ENCODE measurements at regions not wholly inside any gene's neighbourhood (a gene's known extent, or its start where the extent isn't known, plus 50 kb on each side); places are given as distances from the start of the nearest gene placed in this dataset.

DNA sequence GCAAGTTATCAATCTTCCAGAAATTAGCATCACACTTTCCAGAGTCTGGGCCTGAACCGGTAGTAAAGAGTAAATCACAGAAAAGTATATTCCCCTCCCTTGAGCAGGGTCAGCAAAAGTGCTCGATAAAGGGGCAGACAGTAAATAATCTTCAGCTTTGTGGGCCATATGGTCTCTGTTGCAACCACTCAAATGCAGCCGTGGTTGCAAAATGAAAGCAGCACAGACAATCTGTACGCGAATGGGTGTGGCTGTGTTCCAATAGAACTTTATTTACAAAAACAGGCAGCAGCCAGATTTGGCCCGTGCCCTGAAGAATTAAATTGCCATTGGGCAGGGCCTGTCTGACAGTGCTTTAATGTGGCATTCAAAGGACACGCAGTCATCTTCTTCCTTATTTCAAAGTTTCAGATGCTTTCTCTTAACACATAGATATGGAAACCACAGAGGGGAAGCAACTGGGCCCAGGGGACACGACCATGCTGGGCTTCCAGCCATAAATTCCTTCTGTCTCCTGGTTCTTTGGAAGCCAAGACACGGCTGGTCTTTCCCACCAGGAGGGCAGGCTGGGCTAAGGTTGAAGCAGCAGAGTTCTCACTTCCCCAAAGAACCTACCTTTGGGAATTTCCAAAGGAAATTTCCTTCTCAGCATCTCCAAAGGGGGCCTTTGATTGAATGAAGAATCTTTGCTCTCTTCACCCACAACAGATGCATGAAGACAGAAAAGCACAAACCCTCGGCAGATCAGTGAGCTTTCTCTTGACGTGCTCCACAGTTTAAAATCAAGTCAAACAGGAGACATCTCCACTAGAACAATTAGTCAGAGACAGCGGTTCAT lies 489.8 kb upstream of the PROK2 start:
- Histone ChIP-seq H3K36me3 (no peaks in the 10 kb centered on the region), H3K4me3 (peak overlapping the region in 1 of 4 donors; percentile 8), H3K27me3 (no peaks in the 10 kb centered on the region), H3K4me1 (peaks cover 51 to 58% (median 55%) of the 10 kb centered on the region in 4 donors), H3K9me3 (no peaks in the 10 kb centered on the region), H3K27ac (peak overlapping the region; percentile 64 to 81 (median 73))
- TF ChIP-seq, protein P1, sequence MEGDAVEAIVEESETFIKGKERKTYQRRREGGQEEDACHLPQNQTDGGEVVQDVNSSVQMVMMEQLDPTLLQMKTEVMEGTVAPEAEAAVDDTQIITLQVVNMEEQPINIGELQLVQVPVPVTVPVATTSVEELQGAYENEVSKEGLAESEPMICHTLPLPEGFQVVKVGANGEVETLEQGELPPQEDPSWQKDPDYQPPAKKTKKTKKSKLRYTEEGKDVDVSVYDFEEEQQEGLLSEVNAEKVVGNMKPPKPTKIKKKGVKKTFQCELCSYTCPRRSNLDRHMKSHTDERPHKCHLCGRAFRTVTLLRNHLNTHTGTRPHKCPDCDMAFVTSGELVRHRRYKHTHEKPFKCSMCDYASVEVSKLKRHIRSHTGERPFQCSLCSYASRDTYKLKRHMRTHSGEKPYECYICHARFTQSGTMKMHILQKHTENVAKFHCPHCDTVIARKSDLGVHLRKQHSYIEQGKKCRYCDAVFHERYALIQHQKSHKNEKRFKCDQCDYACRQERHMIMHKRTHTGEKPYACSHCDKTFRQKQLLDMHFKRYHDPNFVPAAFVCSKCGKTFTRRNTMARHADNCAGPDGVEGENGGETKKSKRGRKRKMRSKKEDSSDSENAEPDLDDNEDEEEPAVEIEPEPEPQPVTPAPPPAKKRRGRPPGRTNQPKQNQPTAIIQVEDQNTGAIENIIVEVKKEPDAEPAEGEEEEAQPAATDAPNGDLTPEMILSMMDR (IDR thresholded peaks at IDR 0.05): no peak
- TF ChIP-seq EP300 (IDR thresholded peaks at IDR 0.05) (peak in 2 of 4 donors; percentile 56 to 74), POLR2AphosphoS5 (IDR thresholded peaks at IDR 0.05) (peak; percentile 79 to 82), POLR2A (IDR thresholded peaks at IDR 0.05) (no peak)
- WGBS, 2 donors: 24 to 34% methylated on average over 10 to 12 of the region's 12 CpGs
- peak; percentile 19 to 65 for ATAC-seq (ENCODE audit: low FRiP score in 2 of 2)
- peak in 1 of 2 donors; percentile 77 for DNase-seq

DNA sequence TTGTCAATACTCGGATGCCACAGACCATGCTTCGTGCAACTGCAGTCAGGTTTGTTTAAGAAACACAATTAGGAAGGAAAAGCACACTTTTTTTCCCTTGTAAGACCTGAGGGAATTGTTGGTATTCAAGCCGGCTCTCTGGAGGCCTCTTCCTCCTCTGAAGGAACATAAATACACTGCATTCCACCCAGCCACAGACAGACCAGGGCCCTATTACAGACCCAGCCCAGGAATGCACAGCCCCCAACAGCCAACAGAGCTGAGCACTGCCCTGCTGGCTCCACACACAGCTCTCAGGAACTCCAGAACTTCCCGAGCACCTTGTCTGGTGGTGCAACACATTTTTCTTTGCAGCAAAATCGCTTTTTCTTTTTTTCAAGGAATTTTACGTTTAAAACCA lies 488.7 kb upstream of the PROK2 start:
- no peak for ATAC-seq (ENCODE audit: low FRiP score in 2 of 2)
- peak overlapping the region; percentile 1 to 81 (median 73) for H3K27ac ChIP-seq
- H3K4me1 ChIP-seq: peaks cover 56 to 66% (median 59%) of the 10 kb centered on the region in 4 donors
- no peaks in the 10 kb centered on the region for H3K9me3 ChIP-seq
- TF ChIP-seq POLR2AphosphoS5 (IDR thresholded peaks at IDR 0.05) (no peak), POLR2A (IDR thresholded peaks at IDR 0.05) (no peak), EP300 (IDR thresholded peaks at IDR 0.05) (no peak)
- TF ChIP-seq, protein P1 (IDR thresholded peaks at IDR 0.05): no peak
- 25 to 47% methylated on average over 6 of the region's 6 CpGs for WGBS, 2 donors
- no peak overlapping the region for H3K4me3 ChIP-seq
- H3K27me3 ChIP-seq: no peaks in the 10 kb centered on the region
- H3K36me3 ChIP-seq: no peaks in the 10 kb centered on the region
- no peak for DNase-seq

DNA sequence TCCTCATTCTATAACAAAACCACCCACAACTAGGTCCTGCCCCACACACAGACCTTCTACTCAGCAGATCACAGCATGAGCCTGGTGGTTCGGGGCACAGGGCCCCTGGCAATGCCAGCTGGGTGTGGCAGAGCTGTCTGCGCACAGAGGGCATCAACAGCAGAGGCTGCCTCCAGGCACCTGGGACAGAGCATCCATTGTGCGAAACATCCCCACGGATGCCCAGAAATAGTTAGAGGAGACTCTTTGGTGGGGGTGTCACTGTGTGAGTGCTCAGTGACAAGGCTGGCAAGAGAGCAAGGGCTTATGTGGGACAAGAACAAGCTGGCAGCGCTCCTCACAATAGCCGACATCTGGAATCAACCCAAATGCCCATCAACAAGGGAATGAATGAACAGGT lies 487.4 kb upstream of the PROK2 start:
- peaks cover 56 to 66% (median 59%) of the 10 kb centered on the region in 4 donors for H3K4me1 ChIP-seq
- DNase-seq: peak in 1 of 2 donors; percentile 28
- H3K27ac ChIP-seq: peak overlapping the region in 3 of 4 donors; percentile 61 to 81 (median 81)
- H3K36me3 ChIP-seq: no peaks in the 10 kb centered on the region
- no peaks in the 10 kb centered on the region for H3K27me3 ChIP-seq
- no peak for ATAC-seq (ENCODE audit: low FRiP score in 2 of 2)
- WGBS, 2 donors: 96% methylated on average over 4 to 6 of the region's 6 CpGs
- H3K4me3 ChIP-seq: no peak overlapping the region
- TF ChIP-seq EP300 (IDR thresholded peaks at IDR 0.05) (no peak), POLR2AphosphoS5 (IDR thresholded peaks at IDR 0.05) (no peak)
- no peaks in the 10 kb centered on the region for H3K9me3 ChIP-seq

DNA sequence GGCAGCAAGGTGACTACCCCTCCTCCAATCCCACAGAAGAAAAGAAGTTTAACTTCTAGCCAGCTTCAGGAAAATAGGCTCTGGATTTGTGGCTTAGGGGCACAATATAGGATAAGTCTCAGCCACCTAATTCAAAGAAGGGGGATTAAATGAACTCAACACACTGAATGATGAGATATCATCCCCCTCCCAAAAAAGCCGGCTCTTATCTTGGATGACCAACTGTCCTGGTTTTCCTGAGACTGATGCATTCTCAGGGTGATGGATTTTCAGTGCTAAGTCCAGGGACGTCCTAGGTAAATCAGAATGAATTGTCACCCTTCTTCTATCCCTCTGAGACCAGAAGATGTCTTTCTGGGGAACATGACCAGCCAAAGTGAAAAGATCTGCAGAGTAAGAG lies 487.0 kb upstream of the PROK2 start:
- Histone ChIP-seq H3K4me1 (peaks cover 56 to 66% (median 59%) of the 10 kb centered on the region in 4 donors), H3K4me3 (no peak overlapping the region), H3K9me3 (no peaks in the 10 kb centered on the region), H3K36me3 (no peaks in the 10 kb centered on the region), H3K27ac (peak overlapping the region in 3 of 4 donors; percentile 61 to 81 (median 81)), H3K27me3 (no peaks in the 10 kb centered on the region)
- no peak for ATAC-seq (ENCODE audit: low FRiP score in 2 of 2)
- 71 to 87% methylated on average over 2 of the region's 2 CpGs for WGBS, 2 donors
- no peak for DNase-seq
- TF ChIP-seq, protein P1 (IDR thresholded peaks at IDR 0.05): no peak
- TF ChIP-seq EP300 (IDR thresholded peaks at IDR 0.05) (no peak), POLR2A (IDR thresholded peaks at IDR 0.05) (no peak), POLR2AphosphoS5 (IDR thresholded peaks at IDR 0.05) (no peak)

DNA sequence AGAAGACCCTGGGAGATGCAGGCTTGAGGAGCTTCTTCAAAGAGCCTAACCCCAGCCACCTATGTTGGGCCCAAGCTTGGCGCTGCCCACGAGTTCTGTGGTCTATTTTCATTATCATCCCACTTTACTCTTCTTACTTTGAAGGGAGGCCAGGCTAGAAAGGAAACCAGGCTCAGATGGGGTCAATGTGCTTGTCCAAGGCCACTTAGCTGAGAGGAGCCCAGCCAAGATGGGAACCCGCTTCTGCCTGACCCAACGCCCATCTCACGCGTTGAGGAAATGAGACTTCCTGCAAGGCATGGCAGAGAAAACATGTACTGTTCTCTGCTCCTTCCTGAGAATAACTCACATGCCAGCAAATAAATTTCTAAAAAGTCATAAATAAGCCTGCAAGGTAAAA lies 486.3 kb upstream of the PROK2 start:
- 41 to 44% methylated on average over 6 of the region's 6 CpGs for WGBS, 2 donors

More for the DNA sequence above, 486.3 kb upstream of the PROK2 start:
- DNase-seq (no peak), ATAC-seq (ENCODE audit: low FRiP score in 2 of 2) (no peak)
- H3K4me1 ChIP-seq: peaks cover 57 to 66% (median 60%) of the 10 kb centered on the region in 4 donors
- TF ChIP-seq, protein P1 (IDR thresholded peaks at IDR 0.05): no peak
- TF ChIP-seq POLR2AphosphoS5 (IDR thresholded peaks at IDR 0.05): peak; percentile 40 to 53
- TF ChIP-seq EP300 (IDR thresholded peaks at IDR 0.05): peak in 2 of 4 donors; percentile 42 to 59
- H3K27ac ChIP-seq: peak overlapping the region; percentile 41 to 81 (median 71)
- H3K36me3 ChIP-seq: no peaks in the 10 kb centered on the region
- H3K27me3 ChIP-seq: no peaks in the 10 kb centered on the region
- H3K9me3 ChIP-seq: no peaks in the 10 kb centered on the region
- no peak overlapping the region for H3K4me3 ChIP-seq
